GM19397 (cell line): ENCODE measurements at regions not wholly inside any gene's neighbourhood (a gene's known extent, or its start where the extent isn't known, plus 50 kb on each side); places are given as distances from the start of the nearest gene placed in this dataset.
A peak's percentile ranks its signal among the peaks of the same experiment; 100 is the strongest.

ENCODE experiments used
- ATAC-seq: cut with Tn5 transposase; IDR thresholded peaks from one replicate; pipeline ENCODE4 v1.9.1; 2021; ENCODE audit warnings: mild to moderate bottlenecking, moderate library complexity; ENCODE audit not compliant: unreplicated experiment

GRCh38 chr13:100818711-100819110, 144.1 kb upstream of the TMTC4 start:
- no peak for ATAC-seq

DNA sequence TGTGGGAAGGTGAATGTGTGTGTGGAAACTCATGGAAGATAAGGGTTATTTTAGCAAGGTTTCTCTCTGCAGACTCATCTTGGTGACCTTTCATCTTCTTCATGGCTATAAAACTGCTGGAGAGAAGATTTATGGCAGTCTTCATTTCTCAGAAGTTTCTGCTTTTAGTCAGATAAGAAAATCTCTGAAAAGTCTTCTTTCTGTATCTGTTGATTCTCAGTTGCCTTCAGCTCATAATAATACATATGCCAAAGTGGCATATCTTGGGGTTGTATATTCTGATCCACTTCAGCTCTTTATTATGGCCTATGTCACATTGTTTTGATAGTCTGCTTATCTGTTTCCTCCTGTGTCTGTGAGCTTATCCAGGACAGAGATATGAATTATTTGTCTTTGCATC, 143.3 kb upstream of the TMTC4 start:
- no peak for ATAC-seq

DNA sequence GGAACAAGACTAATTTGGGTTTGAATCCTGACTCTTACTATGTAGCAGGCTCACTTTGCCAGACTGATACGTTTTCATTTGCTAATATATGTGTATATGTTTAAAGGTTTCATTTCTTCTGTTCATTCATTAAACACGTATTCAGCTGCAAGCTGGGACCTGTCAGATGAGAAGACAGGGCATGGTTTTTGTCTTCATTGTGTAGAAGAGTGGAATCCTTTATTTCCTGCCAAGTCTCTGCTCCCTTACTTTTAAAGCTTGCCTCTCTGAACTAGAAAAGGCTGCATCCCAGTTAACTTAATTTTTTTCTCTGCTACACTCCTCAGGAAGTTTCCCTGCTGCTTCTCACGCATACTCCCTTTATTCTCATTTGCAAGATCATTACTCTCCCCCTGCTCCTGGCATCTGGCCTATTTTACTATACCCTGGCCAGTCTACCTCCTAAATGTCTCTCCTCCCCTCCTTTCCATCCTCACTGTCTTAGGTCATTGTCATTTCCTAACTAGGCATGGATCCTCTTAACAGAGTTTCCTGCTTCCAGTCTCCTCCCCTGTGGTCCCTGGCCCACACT, 141.0 kb upstream of the TMTC4 start:
- ATAC-seq = no peak

DNA sequence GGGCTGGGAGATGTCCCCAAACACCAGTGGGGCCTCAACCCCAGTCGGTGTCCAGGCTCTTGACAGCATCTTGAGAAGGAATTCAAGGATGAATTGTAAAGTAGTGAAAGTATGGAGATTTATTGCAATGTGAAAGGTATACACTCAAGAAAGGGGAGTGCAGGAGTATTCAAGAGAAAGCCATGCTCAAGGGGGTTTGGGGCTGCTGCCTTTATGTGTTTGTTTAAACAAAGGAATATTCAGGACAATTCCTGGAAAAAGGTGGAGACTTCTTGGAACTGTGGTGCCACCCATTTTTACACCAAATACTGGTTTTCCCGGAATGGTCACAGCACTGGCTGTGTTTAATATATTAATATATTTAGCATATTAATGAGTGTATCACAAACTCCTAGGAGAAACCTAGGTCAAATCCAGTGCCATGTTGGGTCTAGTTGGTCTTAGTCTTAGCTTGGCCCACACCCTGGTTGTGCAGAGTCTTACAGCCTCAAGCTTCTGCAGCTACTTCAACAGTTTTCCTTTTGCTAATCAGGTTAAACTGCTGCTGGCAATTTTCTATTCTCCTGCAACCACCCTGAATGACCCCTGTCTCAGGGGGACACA, 138.5 kb upstream of the TMTC4 start:
- no peak for ATAC-seq

DNA sequence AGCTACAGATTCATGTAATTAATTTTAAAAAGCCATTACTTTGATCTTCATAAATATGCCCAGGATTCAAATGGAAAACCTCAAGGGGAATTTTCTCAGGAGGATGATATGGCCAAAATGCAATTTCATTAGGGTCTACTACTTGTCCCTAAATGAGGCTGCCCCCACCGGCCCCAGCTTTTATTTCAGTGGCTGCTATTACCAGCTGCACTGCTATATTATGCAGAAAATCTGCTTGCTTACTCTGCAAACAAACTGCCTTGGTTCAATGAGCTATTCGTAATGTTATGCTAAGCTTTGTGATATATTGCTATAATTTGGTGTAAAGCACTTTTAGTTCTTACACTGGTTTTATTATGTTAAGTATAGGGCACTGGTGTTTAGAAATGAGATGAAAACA, 137.3 kb upstream of the TMTC4 start:
- ATAC-seq = no peak

DNA sequence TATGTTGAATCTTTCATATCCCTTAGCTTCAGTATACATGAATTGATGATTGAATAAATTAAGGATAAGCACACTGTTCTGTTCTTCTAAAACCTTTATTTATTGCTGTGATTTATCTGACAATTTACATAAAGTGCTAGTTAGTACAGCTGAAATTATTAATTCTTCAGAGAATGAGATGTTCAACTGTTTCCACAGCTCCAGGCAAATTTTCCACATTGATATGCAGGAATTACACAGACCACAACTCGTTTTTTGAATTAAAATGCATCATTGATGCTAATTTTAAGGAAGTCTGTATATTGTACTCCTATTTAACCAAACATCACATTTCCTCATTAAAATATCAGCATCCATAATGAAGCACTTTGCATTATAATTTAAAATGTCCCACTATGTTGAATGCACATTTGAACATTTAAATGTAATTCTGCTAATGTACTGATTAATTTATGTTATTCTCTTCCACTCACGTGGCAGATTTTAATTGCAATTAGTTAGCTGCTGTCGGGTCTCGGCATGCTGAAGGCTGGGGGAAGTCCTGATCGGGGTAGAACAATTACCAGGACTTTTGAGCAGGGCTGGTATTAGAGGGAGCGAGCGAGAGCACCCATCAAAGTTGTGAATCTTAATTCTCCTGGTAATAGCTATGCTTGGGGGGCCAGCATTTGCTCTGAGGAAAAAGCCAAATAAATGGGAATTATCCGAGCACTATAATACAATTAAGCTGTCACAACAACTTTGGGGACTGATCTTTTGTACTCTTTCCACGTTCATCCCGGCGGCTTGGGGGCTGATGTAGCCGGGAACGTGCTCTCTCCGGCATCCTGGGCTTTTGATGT, 136.7 kb upstream of the TMTC4 start:
- ATAC-seq = no peak

GRCh38 chr13:100810481-100810880, 135.9 kb upstream of the TMTC4 start:
- ATAC-seq = no peak

DNA sequence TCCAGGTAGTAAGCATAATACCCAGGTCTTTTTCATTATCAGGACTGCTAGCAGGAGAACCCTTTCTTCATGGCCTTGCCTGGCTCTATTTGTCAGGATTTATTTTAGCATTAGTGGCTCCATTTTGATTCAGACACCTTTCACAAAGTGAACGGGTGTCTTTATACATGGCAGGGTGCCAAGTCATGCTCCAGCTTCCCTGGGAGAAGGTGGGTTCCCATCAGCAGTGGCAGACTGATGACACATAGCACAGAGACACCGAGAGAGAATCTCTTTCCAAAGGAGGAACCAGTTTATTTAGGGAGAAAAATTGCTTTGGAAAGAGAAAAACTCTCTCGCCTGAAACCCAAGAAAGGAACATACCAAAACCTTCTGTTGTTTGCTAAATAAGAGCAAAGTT, 135.3 kb upstream of the TMTC4 start:
- ATAC-seq = no peak

- no peak for ATAC-seq
These were observed 134.5 kb upstream of the TMTC4 start for GRCh38 chr13:100809129-100809390.

DNA sequence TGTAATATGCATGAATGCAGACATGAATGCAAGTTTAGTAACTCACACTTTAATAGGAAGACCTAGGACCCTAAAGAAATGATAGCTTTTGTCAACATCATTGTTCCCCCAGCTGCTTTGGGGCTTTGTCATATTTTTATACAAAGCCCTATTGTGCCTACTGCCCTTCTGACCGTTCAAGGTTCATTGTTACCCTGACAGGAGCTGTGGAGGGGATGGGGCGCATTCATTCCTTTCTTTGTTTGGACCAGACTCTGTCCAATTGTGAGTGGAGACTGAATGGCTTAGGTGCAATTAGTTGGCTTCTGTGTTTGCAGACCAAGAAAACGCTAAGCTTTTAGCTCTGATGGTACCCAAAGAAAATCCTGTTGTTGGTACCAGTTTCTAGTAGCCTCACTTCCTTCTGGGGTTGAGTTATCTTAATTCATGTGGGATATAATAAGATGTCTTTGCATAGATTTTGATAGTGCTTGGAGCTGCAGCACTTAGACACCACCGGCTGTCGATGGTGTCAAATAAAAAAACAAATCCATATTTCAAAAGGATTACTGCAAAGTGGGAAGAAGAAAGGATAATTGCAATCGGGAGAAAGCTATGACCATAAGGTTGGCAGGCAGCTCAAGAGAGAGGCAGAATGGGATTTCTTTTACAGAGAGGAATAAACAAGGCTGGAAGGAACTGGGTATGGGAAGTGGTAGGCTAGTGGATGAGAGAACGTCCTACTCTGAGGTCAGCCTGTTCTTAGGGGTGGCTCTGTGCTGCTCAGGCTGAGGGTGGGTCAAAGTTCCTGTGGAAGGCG, 133.9 kb upstream of the TMTC4 start:
- ATAC-seq = no peak

DNA sequence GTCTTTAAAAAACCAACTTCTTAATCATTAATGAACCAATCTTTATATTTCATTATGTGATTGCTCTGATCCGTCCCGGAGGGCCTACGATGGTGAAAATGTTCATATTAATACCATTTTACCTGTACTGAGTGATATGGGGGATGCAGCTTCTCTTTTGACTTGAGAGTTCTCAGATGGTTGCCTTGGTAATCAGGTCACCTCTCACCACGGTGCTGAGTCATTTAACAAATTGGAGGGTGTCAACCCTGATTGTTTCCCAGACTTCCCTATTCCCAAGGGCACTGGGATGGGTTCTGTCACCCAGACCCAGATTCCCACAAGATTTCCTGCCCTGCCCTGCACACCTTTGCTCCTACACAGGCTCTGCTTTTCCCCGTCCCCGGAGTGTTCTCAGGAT, 128.5 kb upstream of the TMTC4 start:
- ATAC-seq = no peak

DNA sequence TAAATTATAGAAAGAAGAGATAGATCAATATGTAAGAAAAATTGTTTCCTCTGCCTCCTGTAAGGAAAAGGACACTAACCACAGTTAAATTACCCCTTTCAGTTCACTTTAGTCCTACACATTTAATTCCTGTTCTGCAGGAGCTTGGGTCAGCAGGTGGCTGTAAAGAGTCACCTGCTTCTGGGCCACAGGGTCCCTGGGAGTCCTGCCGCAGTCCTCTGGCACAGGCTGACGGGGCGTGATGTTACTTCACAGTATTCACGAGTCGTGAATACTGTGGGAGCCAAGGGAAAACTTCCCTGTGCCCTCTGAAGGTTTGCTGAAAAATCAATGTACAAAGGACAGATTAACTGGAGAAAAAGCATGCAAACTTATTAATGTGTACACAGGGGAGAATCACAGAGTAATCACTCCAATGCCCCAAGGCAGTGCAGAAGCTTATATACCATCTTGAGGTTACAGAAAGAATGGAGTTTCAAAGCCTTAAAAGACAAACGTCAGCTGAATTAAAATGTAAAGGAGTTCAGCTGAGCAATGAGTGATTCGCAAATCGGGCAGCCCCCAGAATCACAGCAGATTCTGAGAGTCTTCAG, 125.8 kb upstream of the TMTC4 start:
- no peak for ATAC-seq

GRCh38 chr13:100798739-100799361, 124.3 kb upstream of the TMTC4 start:
- no peak for ATAC-seq

DNA sequence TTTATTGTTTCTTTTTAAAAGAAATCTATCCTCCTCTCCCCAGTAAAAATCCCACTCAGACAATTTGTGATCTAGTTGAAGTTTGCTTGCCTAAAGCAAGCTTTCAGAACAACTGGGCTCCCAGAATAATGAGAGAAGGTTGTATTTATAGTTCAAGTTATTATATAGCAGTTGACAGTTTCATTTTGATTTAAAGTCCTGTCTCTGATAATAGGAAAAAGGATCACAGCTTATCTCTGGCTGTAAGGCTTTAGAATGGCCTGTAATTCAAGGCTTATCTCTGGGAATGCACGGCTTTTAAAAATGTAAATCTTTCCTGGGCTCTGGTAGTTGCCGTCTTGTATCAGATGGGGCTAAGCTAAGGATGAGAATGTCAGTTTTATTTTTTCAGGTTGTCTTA, 123.3 kb upstream of the TMTC4 start:
- ATAC-seq = no peak

GRCh38 chr13:100796463-100796862, 121.9 kb upstream of the TMTC4 start:
- no peak for ATAC-seq

DNA sequence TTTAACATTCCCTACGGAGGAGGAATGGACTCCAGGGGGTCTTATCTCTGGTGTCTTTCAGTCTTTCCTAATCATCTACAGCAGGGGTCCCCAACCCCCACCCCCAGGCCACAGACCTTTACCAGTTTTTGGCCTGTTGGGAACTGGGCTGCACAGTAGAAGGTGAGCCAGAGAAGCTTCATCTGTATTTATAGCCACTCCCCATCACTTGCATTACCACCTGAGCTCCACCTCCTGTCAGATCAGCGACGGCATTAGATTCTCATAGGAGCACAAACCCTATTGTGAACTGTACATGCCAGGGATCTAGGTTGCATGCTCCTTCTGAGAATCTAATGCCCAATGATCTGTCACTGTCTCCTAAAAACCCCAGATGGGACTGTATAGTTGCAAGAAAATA, 120.0 kb upstream of the TMTC4 start:
- no peak for ATAC-seq

- no peak for ATAC-seq
These were observed 115.8 kb upstream of the TMTC4 start for GRCh38 chr13:100790405-100790804.

DNA sequence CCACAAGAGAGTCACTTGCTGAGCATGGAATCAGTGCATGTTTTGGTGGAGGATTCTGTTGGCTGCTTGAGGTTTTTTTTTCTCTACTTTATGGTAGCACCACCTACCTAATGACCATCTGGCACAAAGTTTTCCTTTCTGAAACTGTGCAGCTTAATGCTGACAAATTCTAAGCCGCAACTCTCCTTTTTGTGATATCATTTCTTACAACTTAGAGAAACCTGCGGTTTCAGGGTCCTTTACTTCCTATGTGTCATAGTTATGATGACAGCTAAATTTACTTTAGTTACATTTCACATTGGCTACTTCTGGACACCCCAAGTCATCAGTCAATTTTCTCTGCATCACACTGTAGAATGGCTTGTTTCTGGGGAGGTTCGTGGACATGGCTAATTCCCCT, 115.4 kb upstream of the TMTC4 start:
- peak; percentile 57 for ATAC-seq

- ATAC-seq = no peak
These were observed 114.9 kb upstream of the TMTC4 start for GRCh38 chr13:100789481-100789880.

DNA sequence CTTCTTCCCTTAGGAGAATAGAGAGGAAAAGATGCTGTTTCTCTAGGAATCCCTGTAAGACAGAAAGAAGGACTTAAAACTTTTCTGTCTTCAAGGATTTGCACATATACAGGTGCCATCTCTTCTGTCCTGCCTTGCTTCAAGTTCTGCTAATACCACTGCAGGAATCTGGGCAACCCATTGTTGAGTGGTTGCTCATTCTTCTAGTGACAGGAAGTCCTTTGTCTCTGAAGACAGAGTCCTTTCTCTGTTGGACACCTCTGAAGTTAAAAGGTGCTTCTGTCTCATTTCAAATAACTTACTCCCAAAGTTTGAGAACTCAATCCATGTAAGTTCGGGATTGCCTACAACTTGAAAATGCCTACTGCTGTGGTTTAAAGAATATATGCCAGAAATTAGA, 114.4 kb upstream of the TMTC4 start:
- ATAC-seq = no peak

- no peak for ATAC-seq
These were observed 113.9 kb upstream of the TMTC4 start for GRCh38 chr13:100788540-100788939.
